Trophoblast cell (in vitro differentiated cells and primary cell): ENCODE measurements at regions not wholly inside any gene's neighbourhood (a gene's known extent, or its start where the extent isn't known, plus 50 kb on each side); places are given as distances from the start of the nearest gene placed in this dataset.

Source experiments
- DNase-seq, 2 donors: peaks; one replicate each; pipeline ENCODE4 v3.0.0-alpha.2; 2016
- H2AFZ ChIP-seq: 2 replicates; pipeline ENCODE4 v1.6.1; 2013; ENCODE audit warnings: low read length, moderate library complexity, mild to moderate bottlenecking; ENCODE audit not compliant: insufficient read depth, poor library complexity
- H2AK5ac ChIP-seq: 2 replicates; pipeline ENCODE4 v1.6.1; 2013; ENCODE audit warnings: mild to moderate bottlenecking, low read length
- H2BK120ac ChIP-seq: 2 replicates; pipeline ENCODE4 v1.6.1; 2013; ENCODE audit warnings: low read length, mild to moderate bottlenecking, moderate library complexity; ENCODE audit not compliant: insufficient read depth, poor library complexity
- H2BK12ac ChIP-seq: 2 replicates; pipeline ENCODE4 v1.6.1; 2013; ENCODE audit warnings: mild to moderate bottlenecking, low read length, moderate library complexity
- H2BK5ac ChIP-seq: 2 replicates; pipeline ENCODE4 v1.6.1; 2013; ENCODE audit warnings: low read length, low read depth, moderate library complexity, mild to moderate bottlenecking; ENCODE audit not compliant: poor library complexity
- H3K14ac ChIP-seq: 2 replicates; pipeline ENCODE4 v1.6.1; 2013; ENCODE audit warnings: mild to moderate bottlenecking, low read length
- H3K18ac ChIP-seq: 2 replicates; pipeline ENCODE4 v1.6.1; 2013; ENCODE audit warnings: mild to moderate bottlenecking, low read length
- H3K23ac ChIP-seq: 2 replicates; pipeline ENCODE4 v1.6.1; 2013; ENCODE audit warnings: low read length
- H3K27ac ChIP-seq: 2 replicates; pipeline ENCODE4 v1.5.1; 2013; ENCODE audit warnings: low read depth, mild to moderate bottlenecking, inconsistent platforms, low read length, moderate library complexity
- H3K27me3 ChIP-seq: 2 replicates; pipeline ENCODE4 v1.6.1; 2013; ENCODE audit warnings: inconsistent platforms, mild to moderate bottlenecking, low read length, moderate library complexity; ENCODE audit not compliant: insufficient read depth
- H3K36me3 ChIP-seq, 2 experiments: 1 replicate in 1 of 2; 2 replicates in 1 of 2; pipeline ENCODE4 v1.6.1; 2013; ENCODE audit warnings: low read length in 2 of 2, mild to moderate bottlenecking in 2 of 2, moderate library complexity in 1 of 2; ENCODE audit not compliant: insufficient read depth in 2 of 2, control insufficient read depth in 1 of 2
- H3K4ac ChIP-seq: 2 replicates; pipeline ENCODE4 v1.6.1; 2013; ENCODE audit warnings: low read depth, mild to moderate bottlenecking, low read length, moderate library complexity
- H3K4me1 ChIP-seq, 2 experiments: 1 replicate in 1 of 2; 2 replicates in 1 of 2; pipeline ENCODE4 v1.6.1; 2013; ENCODE audit warnings: low read length in 2 of 2, mild to moderate bottlenecking in 2 of 2, moderate library complexity in 1 of 2; ENCODE audit not compliant: insufficient read depth in 2 of 2, control insufficient read depth in 1 of 2
- H3K4me2 ChIP-seq: 2 replicates; pipeline ENCODE4 v1.6.1; 2013; ENCODE audit warnings: inconsistent platforms, mild to moderate bottlenecking, low read length, moderate library complexity
- H3K4me3 ChIP-seq: 2 replicates; pipeline ENCODE4 v1.5.1; 2013; ENCODE audit warnings: mild to moderate bottlenecking, low read depth, low read length, inconsistent platforms
- H3K79me1 ChIP-seq: one replicate; pipeline ENCODE4 v1.6.1; 2013; ENCODE audit warnings: low read length
- H3K79me2 ChIP-seq: 2 replicates; pipeline ENCODE4 v1.6.1; 2013; ENCODE audit warnings: low read length, mild to moderate bottlenecking; ENCODE audit not compliant: control insufficient read depth, insufficient read depth, poor library complexity
- H3K9ac ChIP-seq: 2 replicates; pipeline ENCODE4 v1.6.1; 2013; ENCODE audit warnings: mild to moderate bottlenecking, low read length
- H3K9me3 ChIP-seq: 2 replicates; pipeline ENCODE4 v1.6.1; 2013; ENCODE audit warnings: low read depth, mild to moderate bottlenecking, control low read depth, inconsistent platforms, low read length; ENCODE audit not compliant: insufficient read depth
- H4K12ac ChIP-seq: 2 replicates; pipeline ENCODE4 v1.6.1; 2013; ENCODE audit warnings: low read depth, mild to moderate bottlenecking, low read length, moderate library complexity
- H4K8ac ChIP-seq: 2 replicates; pipeline ENCODE4 v1.6.1; 2013; ENCODE audit warnings: low read depth, mild to moderate bottlenecking, low read length, moderate library complexity
- H4K91ac ChIP-seq: one replicate; pipeline ENCODE4 v1.6.1; 2013; ENCODE audit warnings: low read depth, mild to moderate bottlenecking, low read length, moderate library complexity
- WGBS: extraction: QIAGEN DNeasy Blood & Tissue Kit; methylation state at CpG from one replicate; pipeline ENCODE4 v1.1.7; 2013; ENCODE audit warnings: missing lambda C conversion rate; ENCODE audit not compliant: insufficient read length, insufficient coverage; ENCODE audit errors: extremely low coverage; 5-methylcytosine and 5-hydroxymethylcytosine counted together

DNA sequence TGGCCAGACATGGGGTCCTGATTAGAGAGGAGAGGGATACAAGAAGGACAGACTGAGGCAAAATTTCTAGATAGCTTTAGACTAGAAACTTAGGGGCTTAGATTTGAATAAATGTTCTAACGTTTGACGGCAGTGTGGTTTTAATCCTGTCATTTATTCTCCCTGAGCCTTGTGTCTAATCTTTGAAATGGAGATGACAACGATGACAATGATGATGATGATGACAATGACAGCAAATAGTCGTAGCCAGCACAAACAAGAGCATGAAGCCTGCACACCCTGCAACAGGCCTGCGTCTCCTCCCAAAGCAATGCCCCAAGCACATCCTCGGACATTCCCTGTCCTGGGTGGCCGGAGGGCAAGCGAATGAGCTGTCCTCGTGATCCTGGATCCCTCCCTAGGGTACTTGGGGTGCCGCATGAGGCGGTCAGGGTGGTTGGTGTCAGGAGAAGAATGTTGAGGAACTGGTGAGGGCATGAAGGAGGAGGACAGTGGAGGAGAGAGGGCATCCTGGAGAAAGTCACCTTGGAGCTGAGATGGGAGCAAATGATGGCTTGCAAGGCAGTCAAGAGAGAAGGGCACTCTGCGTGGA is 502.1 kb upstream of the B3GAT1 start:
- Histone ChIP-seq H3K4me2 (no peak overlapping the region), H3K9ac (no peak overlapping the region), H2AK5ac (no peak overlapping the region), H3K4me1 (no peaks in the 10 kb centered on the region), H2BK120ac (no peak overlapping the region), H3K27ac (no peak overlapping the region), H3K14ac (no peak overlapping the region), H4K12ac (no peak overlapping the region), H4K91ac (no peak overlapping the region), H3K18ac (no peak overlapping the region), H3K4ac (no peak overlapping the region), H4K8ac (no peak overlapping the region), H2BK12ac (no peak overlapping the region), H3K79me1 (no peaks in the 10 kb centered on the region), H2BK5ac (no peak overlapping the region), H3K4me3 (no peak overlapping the region), H2AFZ (no peak overlapping the region), H3K27me3 (no peaks in the 10 kb centered on the region), H3K79me2 (no peaks in the 10 kb centered on the region), H3K23ac (no peak overlapping the region), H3K36me3 (no peaks in the 10 kb centered on the region), H3K9me3 (no peaks in the 10 kb centered on the region)
- DNase-seq: no peak
- WGBS: no CpG with 5 or more reads among the region's 12 CpGs

DNA sequence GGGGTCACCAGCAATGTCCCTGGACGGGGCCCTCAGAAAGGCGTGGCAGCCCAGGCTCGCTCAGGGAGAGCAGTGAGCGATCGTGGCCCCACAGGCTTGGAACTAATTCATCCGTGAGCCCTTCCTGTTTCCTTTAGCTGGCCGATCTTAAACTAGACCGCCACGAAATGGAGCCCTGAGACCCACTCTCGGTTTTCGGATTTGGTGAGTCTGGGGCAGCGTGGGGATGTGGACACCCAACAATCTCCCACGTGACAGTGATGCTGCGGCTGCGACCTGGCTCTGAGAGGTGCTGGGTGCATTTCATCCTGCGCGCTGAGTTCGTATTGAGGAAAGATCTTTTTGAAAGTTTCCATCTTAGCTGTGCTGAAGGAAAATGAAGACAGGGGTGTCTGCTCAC is 501.3 kb upstream of the B3GAT1 start:
- H3K4me2 ChIP-seq: no peak overlapping the region
- H3K79me2 ChIP-seq: no peaks in the 10 kb centered on the region
- no peaks in the 10 kb centered on the region for H3K9me3 ChIP-seq
- no peak for DNase-seq
- H3K23ac ChIP-seq: no peak overlapping the region
- no peaks in the 10 kb centered on the region for H3K36me3 ChIP-seq
- no peak overlapping the region for H2BK120ac ChIP-seq
- H2BK12ac ChIP-seq: no peak overlapping the region
- no CpG with 5 or more reads among the region's 18 CpGs for WGBS
- H3K79me1 ChIP-seq: no peaks in the 10 kb centered on the region
- no peak overlapping the region for H3K14ac ChIP-seq
- H3K27me3 ChIP-seq: no peaks in the 10 kb centered on the region
- H4K91ac ChIP-seq: no peak overlapping the region
- H3K4me3 ChIP-seq: no peak overlapping the region
- no peak overlapping the region for H2AFZ ChIP-seq
- no peak overlapping the region for H3K9ac ChIP-seq
- H2BK5ac ChIP-seq: no peak overlapping the region
- no peak overlapping the region for H3K27ac ChIP-seq
- H3K4ac ChIP-seq: no peak overlapping the region
- no peak overlapping the region for H2AK5ac ChIP-seq
- H3K18ac ChIP-seq: no peak overlapping the region
- no peak overlapping the region for H4K12ac ChIP-seq
- no peaks in the 10 kb centered on the region for H3K4me1 ChIP-seq
- no peak overlapping the region for H4K8ac ChIP-seq

DNA sequence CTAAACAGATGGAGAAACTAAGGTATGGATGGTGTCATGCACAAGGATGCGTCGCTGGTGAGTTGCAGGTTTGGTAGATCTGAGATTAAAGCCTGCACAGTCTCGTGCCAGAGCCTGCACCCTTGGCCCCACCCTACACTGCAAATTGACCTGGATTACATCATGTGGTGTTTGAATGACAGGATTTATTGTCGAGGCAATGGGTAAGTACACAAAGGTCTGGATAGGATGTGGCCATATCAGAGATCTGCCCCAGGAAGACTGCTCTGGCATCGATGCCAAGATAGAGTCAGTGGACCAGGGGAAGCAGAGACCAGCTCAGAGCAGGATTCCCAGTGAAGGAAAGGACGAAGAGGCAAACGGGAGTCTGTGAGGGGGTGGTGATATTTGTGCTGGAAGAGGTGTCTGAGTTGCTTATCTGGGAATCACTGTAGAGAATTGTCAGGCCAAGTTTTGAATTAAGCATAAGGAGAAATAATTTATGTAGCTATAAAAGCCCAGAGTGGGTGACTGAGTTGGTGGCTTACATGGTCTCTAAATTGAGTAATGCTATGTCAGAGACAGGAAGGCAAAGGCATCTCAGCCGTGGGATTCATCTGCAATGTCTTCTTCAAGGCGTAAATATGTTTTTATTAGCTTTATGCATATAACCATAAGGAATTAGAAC is 499.6 kb upstream of the B3GAT1 start:
- Histone ChIP-seq H3K36me3 (no peaks in the 10 kb centered on the region), H3K79me1 (no peaks in the 10 kb centered on the region), H3K9me3 (no peaks in the 10 kb centered on the region), H2AFZ (no peak overlapping the region), H2BK5ac (no peak overlapping the region), H3K27me3 (no peaks in the 10 kb centered on the region), H3K4me1 (no peaks in the 10 kb centered on the region), H3K27ac (no peak overlapping the region), H3K23ac (no peak overlapping the region), H3K9ac (no peak overlapping the region), H3K14ac (no peak overlapping the region), H2BK12ac (no peak overlapping the region), H3K18ac (no peak overlapping the region), H2BK120ac (no peak overlapping the region), H3K4me2 (no peak overlapping the region), H4K91ac (no peak overlapping the region), H3K4ac (no peak overlapping the region), H4K12ac (no peak overlapping the region), H2AK5ac (no peak overlapping the region), H4K8ac (no peak overlapping the region), H3K79me2 (no peaks in the 10 kb centered on the region), H3K4me3 (no peak overlapping the region)
- WGBS: no CpG with 5 or more reads among the region's 9 CpGs
- no peak for DNase-seq

DNA sequence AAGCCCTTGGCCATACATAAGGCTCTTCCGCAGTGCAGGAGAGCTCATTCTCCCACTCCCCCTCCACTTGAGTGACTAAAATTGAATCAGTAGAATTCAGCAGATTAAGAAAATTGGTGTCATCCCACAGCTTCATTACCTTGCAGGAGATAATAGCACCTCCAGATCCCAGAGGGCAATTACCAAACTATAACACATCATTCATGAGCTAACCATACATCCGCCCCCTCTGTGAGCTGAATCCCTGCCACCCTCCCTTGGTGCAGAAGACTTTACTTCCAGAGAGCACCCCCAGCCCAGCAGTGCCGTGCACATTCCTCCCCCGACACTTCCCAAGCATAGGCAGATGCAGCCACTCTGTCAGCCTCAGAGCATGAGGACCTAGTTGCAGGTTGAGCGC is 496.5 kb upstream of the B3GAT1 start:
- no peak overlapping the region for H4K8ac ChIP-seq
- no peak for DNase-seq
- H3K4me2 ChIP-seq: no peak overlapping the region
- H3K4me3 ChIP-seq: no peak overlapping the region
- H2BK12ac ChIP-seq: no peak overlapping the region
- H4K91ac ChIP-seq: no peak overlapping the region
- no peaks in the 10 kb centered on the region for H3K79me1 ChIP-seq
- H3K4ac ChIP-seq: no peak overlapping the region
- no peak overlapping the region for H4K12ac ChIP-seq
- no peak overlapping the region for H3K14ac ChIP-seq
- H3K9ac ChIP-seq: no peak overlapping the region
- no peak overlapping the region for H2BK5ac ChIP-seq
- H2BK120ac ChIP-seq: no peak overlapping the region
- no peak overlapping the region for H3K23ac ChIP-seq
- no peaks in the 10 kb centered on the region for H3K79me2 ChIP-seq
- H3K27me3 ChIP-seq: no peaks in the 10 kb centered on the region
- no peak overlapping the region for H2AFZ ChIP-seq
- no peak overlapping the region for H2AK5ac ChIP-seq
- no peaks in the 10 kb centered on the region for H3K9me3 ChIP-seq
- no peaks in the 10 kb centered on the region for H3K36me3 ChIP-seq
- WGBS: no CpG with 5 or more reads among the region's 5 CpGs
- H3K18ac ChIP-seq: no peak overlapping the region
- no peak overlapping the region for H3K27ac ChIP-seq
- no peaks in the 10 kb centered on the region for H3K4me1 ChIP-seq
